Inflammatory macrophage (primary cell): ENCODE measurements at regions not wholly inside any gene's neighbourhood (a gene's known extent, or its start where the extent isn't known, plus 50 kb on each side); places are given as distances from the start of the nearest gene placed in this dataset.
"Not testable (repeated sequence)": the region's sequence is repeated elsewhere in the genome, so short reads cannot be mapped to it uniquely, and the experiment has no call there.

Experiments used
- DNase-seq, 2 donors: peaks; one replicate each; pipeline ENCODE4 v3.0.0-alpha.2; 2020 to 2022

DNA sequence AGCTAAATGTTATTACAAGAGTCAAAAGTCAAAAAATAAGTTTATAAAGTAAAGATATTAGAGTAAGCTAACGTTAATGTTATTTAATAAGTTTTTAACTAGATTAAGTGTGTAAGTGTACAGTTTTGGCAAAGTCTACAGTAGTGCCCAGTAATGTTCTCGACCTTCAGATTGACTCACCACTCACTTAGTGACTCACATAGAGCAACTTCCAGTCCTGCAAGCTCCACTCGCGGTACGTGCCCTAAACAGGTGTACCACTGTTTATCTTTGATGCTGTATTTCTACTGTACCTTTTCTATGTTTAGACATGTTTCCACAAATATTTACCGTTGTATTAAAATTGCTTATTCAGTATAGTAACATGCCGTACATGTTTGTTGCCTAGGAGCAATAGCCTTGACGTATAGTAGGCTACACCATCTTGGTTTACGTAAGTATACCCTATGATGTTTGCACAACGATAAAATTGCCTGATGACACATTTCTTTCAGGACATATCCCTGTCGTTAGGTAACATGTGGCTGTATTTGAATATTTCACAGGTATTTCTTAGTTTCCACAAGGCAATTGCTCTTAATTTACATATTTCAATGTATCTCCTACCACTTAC lies 1641.9 kb upstream of the PIK3C3 start:
- DNase-seq = no peak

GRCh38 chr18:40307627-40308026 lies 1647.4 kb upstream of the PIK3C3 start:
- DNase-seq = no peak

- DNase-seq = no peak
Observed at GRCh38 chr18:40296717-40297413, 1658.2 kb upstream of the PIK3C3 start.

GRCh38 chr18:40292985-40293710 lies 1661.9 kb upstream of the PIK3C3 start:
- no peak for DNase-seq

DNA sequence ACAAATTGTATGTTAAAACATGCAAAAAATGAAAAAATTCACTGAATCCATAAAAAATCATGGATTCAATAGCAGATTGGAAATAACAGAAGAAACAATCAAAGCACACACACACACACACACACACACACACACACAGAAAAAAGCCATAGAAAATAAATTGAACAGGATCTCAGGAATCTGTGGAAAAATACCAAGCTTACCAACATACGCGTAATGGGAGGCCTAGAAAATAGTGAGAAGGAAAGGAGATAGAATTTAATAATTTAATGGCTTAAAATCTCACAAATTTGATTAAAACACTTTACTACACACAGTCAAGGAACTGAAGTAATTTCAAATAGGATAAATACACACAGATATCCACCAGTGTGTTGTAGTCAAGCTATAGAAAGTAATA lies 1671.5 kb upstream of the PIK3C3 start:
- DNase-seq = no peak

DNA sequence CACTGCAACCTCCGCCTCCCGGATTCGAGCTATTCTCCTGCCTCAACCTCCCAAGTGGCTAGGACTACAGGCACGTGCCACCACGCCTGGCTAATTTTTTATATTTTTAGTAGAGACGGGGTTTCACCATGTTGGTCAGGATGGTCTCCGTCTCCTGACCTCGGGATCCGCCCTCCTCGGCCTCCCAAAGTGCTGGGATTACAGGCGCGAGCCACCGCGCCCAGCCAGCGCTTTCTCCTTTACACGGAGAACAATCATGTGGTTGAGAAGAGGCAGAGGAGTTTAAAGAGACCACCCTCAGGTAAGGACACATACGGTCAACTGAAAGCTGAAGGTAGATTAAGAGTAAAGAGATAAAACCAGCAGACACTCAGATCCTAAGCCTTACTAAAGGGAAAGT lies 1673.7 kb upstream of the PIK3C3 start:
- DNase-seq = not testable (repeated sequence)

GRCh38 chr18:40274618-40275196 lies 1680.3 kb upstream of the PIK3C3 start:
- no peak for DNase-seq

DNA sequence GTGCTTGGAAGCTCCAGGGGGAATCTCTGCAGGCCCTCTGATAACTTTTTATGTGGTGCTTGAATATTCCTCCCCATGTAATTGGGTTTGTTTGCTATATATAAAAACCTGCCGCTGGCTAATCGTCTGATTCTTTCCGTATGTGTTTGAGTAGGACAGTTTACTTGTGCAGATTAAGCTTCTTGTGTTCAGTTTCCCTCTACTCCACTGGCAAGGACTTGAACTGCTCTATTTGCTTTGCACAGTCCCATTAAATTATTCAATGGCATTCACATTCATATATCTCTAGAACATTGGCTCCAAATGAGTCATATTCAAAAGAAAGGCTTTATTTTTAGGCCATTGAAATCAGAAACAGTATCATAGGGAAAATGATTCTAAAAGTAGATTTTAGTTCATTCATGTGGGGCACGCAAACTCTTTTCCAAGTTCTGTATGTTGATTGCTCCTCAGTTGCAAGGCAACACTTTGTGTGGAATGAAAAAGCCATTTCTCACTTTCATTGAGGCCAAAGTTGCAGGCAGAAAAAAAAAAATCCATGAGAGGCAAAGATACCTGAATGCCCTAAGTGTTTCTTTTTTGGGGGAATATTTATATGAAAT lies 1682.3 kb upstream of the PIK3C3 start:
- no peak for DNase-seq

GRCh38 chr18:40259115-40259835 lies 1695.8 kb upstream of the PIK3C3 start:
- DNase-seq = no peak

DNA sequence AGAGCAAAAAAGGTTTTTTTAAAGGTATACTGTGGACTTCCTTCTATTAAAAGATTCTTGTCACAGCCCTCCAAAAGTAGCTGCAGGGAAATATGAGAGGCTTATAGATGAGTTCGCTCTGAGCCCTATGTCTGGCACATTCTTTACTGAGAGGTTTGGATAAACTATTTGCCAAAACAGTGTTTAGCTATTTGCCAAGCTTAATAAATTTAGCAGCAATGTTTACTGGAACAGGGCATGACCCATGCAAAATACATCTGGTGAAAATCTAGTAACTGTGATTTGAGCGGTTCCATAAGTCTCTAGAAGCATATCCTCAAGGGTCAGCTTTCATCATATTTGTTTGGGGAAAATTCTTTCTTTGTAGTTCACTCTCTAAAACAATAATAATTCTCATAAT lies 1696.7 kb upstream of the PIK3C3 start:
- no peak for DNase-seq

GRCh38 chr18:40250236-40250635 lies 1704.8 kb upstream of the PIK3C3 start:
- no peak for DNase-seq

GRCh38 chr18:40249390-40250080 lies 1705.5 kb upstream of the PIK3C3 start:
- no peak for DNase-seq

GRCh38 chr18:40245612-40246011 lies 1709.4 kb upstream of the PIK3C3 start:
- not testable (repeated sequence) for DNase-seq

- no peak for DNase-seq
Observed at GRCh38 chr18:40243607-40244006, 1711.4 kb upstream of the PIK3C3 start.

- no peak for DNase-seq
Observed at GRCh38 chr18:40235836-40236235, 1719.2 kb upstream of the PIK3C3 start.

DNA sequence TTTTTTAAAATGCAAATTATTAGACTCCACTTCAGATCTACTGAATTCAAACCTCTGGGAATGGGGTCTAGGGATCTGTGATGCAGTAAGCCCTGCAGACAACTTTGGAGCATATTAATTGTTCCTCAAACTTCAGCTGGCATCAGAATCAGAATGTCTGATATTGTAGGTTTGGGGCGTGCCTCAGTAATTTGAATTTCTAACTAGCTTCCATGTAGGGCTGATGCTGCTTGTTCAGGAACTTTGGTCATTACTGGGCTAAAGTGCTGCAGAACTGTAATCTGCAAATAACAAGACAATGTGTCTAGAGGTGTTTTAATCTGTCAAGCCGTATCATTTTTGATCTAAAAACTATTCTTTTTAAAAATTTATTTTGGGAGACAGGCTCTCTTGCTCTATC lies 1719.7 kb upstream of the PIK3C3 start:
- DNase-seq = no peak

DNA sequence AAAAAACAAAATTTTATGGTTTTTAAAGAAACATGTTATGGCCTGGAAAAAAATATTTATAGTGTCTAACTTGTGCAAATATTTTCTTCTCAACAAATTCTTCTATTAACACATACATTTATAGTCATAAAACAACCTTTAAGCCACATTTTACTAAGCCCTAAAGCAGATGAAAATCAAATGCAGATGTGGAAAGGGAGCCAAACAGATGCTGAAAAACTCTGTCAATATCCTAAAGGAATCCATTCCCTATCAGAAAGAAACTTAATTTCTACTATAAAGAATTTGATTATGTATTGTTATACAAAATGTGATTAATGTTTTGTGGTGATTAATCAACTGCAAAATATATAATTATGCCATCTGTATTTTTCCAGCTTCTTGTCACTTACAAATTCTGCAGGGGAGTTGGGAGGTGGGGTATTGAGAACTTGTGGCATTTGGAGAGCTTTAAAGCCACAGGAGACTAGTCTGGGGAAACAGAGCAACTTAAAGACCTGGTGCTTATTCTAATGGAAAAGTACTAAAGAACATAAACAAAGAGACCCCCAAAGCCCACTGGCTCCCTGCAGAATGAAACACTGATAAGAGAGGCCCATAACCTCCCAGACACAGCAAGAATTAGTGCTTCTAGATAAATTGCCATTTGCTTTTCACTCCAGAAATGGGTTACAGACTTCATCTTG lies 1721.0 kb upstream of the PIK3C3 start:
- DNase-seq = no peak

- no peak for DNase-seq
Observed at GRCh38 chr18:40222776-40223175, 1732.3 kb upstream of the PIK3C3 start.

- DNase-seq = no peak
Observed at GRCh38 chr18:40216856-40217255, 1738.2 kb upstream of the PIK3C3 start.

DNA sequence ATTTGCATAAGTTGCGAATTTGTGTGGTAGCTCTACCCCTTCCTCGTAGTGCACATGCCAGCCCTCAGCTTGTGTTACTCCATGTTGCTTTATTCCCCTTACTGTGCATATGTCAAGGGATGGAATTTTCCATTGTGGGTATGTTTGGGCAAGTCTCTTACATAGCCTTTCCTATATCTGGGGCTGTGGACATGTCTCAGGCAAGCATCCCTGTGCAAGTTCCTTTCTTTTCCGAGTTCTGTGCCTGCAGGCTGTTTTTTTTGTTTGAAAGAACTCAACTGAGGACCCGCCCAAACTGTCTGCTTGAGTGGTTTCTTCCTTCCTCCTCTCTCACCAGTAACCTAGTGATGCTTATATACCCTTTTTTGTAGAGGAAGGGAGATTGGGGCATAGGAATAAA lies 1739.1 kb upstream of the PIK3C3 start:
- DNase-seq = no peak

DNA sequence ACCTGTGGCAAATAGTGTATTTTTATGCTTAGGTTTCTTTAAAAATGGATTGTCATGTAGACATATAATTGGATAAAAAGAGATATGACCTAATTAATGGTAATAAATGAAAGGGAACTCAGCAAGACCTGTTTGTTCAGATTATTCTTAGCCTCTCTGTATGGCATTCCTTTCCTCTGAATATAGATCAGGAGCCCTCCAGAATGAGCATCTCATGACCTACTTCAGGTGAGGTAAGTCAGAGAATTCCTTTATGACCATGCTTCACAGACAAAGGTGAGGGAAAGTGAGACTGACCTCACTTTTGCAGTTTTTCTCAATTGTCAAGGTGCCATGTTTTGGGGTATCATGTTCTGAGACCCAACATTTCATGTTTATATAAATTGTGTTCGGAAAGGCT lies 1744.3 kb upstream of the PIK3C3 start:
- DNase-seq = no peak
